HUES64 (cell line): ENCODE measurements at regions not wholly inside any gene's neighbourhood (a gene's known extent, or its start where the extent isn't known, plus 50 kb on each side); places are given as distances from the start of the nearest gene placed in this dataset.
"Not testable (repeated sequence)": the region's sequence is repeated elsewhere in the genome, so short reads cannot be mapped to it uniquely, and the experiment has no call there.

ENCODE experiments used
- H3K27ac ChIP-seq: 2 replicates; pipeline ENCODE4 v1.7.0; 2013; ENCODE audit warnings: low read depth, low read length, inconsistent platforms
- H3K27me3 ChIP-seq: 2 replicates; pipeline ENCODE4 v1.6.1; 2013; ENCODE audit warnings: mild to moderate bottlenecking, low read length; ENCODE audit not compliant: insufficient read depth
- H3K36me3 ChIP-seq: 2 replicates; pipeline ENCODE4 v1.6.1; 2013; ENCODE audit warnings: mild to moderate bottlenecking, low read length; ENCODE audit not compliant: insufficient read depth
- H3K4me1 ChIP-seq: 2 replicates; pipeline ENCODE4 v1.6.1; 2013; ENCODE audit warnings: mild to moderate bottlenecking, low read length, moderate library complexity; ENCODE audit not compliant: insufficient read depth
- H3K4me3 ChIP-seq: 2 replicates; pipeline ENCODE4 v1.5.1; 2013; ENCODE audit warnings: mild to moderate bottlenecking, low read length, moderate library complexity
- H3K9ac ChIP-seq: 2 replicates; pipeline ENCODE4 v1.6.1; 2013; ENCODE audit warnings: mild to moderate bottlenecking, low read depth, low read length
- H3K9me3 ChIP-seq: 2 replicates; pipeline ENCODE4 v1.6.1; 2013; ENCODE audit warnings: low read depth, low read length; ENCODE audit not compliant: insufficient read depth
- WGBS: fragments of 150-250, 120-280 bp; methylation state at CpG from one replicate; pipeline ENCODE4 v1.1.7; 2013; ENCODE audit warnings: missing lambda C conversion rate; 5-methylcytosine and 5-hydroxymethylcytosine counted together

- WGBS: no CpG with 5 or more reads among the region's 10 CpGs
- H3K36me3 ChIP-seq, H3K4me1 ChIP-seq, H3K9me3 ChIP-seq, H3K9ac ChIP-seq, H3K27ac ChIP-seq, H3K4me3 ChIP-seq, H3K27me3 ChIP-seq: not testable (repeated sequence)
Measured at GRCh38 chr2:111463956-111464355, 343.2 kb downstream of the BCL2L11 start.

GRCh38 chr2:111464367-111464766 is 343.7 kb downstream of the BCL2L11 start:
- 32% methylated on average over 5 of the region's 10 CpGs for WGBS
- H3K27ac ChIP-seq: not testable (repeated sequence)

GRCh38 chr2:111465521-111465920 is 344.8 kb downstream of the BCL2L11 start:
- H3K4me3 ChIP-seq, H3K9me3 ChIP-seq, H3K9ac ChIP-seq, H3K27ac ChIP-seq, H3K27me3 ChIP-seq, H3K4me1 ChIP-seq, H3K36me3 ChIP-seq: not testable (repeated sequence)
- WGBS: 86% methylated on average over 1 of the region's 3 CpGs

More at GRCh38 chr2:111464367-111464766, 343.7 kb downstream of the BCL2L11 start:
- H3K9me3 ChIP-seq, H3K36me3 ChIP-seq, H3K4me1 ChIP-seq, H3K4me3 ChIP-seq, H3K9ac ChIP-seq, H3K27me3 ChIP-seq: not testable (repeated sequence)

- H3K36me3 ChIP-seq, H3K4me1 ChIP-seq, H3K27me3 ChIP-seq, H3K9ac ChIP-seq, H3K4me3 ChIP-seq, H3K9me3 ChIP-seq, H3K27ac ChIP-seq: not testable (repeated sequence)
- WGBS: 39% methylated on average over 4 of the region's 4 CpGs
Measured at GRCh38 chr2:111466744-111467143, 346.0 kb downstream of the BCL2L11 start.

- not testable (repeated sequence) for H3K4me3 ChIP-seq, H3K27ac ChIP-seq
Measured at GRCh38 chr2:111470924-111471323, 350.2 kb downstream of the BCL2L11 start.

GRCh38 chr2:111471791-111472530 is 351.2 kb downstream of the BCL2L11 start:
- not testable (repeated sequence) for H3K4me3 ChIP-seq, H3K27ac ChIP-seq, H3K9me3 ChIP-seq, H3K36me3 ChIP-seq, H3K4me1 ChIP-seq, H3K27me3 ChIP-seq, H3K9ac ChIP-seq
- 96% methylated on average over 3 of the region's 9 CpGs for WGBS

More at GRCh38 chr2:111470924-111471323, 350.2 kb downstream of the BCL2L11 start:
- WGBS: 100% methylated on average over 1 of the region's 2 CpGs
- H3K27me3 ChIP-seq, H3K9ac ChIP-seq, H3K4me1 ChIP-seq, H3K9me3 ChIP-seq, H3K36me3 ChIP-seq: not testable (repeated sequence)

GRCh38 chr2:111472844-111473403 is 352.2 kb downstream of the BCL2L11 start:
- H3K9ac ChIP-seq: not testable (repeated sequence)

GRCh38 chr2:111473522-111473921 is 352.8 kb downstream of the BCL2L11 start:
- WGBS: 94% methylated on average over 2 of the region's 3 CpGs
- H3K36me3 ChIP-seq, H3K9me3 ChIP-seq, H3K4me3 ChIP-seq, H3K27me3 ChIP-seq, H3K27ac ChIP-seq, H3K9ac ChIP-seq, H3K4me1 ChIP-seq: not testable (repeated sequence)

More at GRCh38 chr2:111472844-111473403, 352.2 kb downstream of the BCL2L11 start:
- H3K27ac ChIP-seq, H3K4me3 ChIP-seq, H3K27me3 ChIP-seq, H3K9me3 ChIP-seq, H3K4me1 ChIP-seq, H3K36me3 ChIP-seq: not testable (repeated sequence)
- 88% methylated on average over 7 of the region's 7 CpGs for WGBS

GRCh38 chr2:111474198-111474705 is 353.5 kb downstream of the BCL2L11 start:
- not testable (repeated sequence) for H3K4me3 ChIP-seq, H3K27ac ChIP-seq, H3K36me3 ChIP-seq, H3K9me3 ChIP-seq, H3K27me3 ChIP-seq, H3K4me1 ChIP-seq, H3K9ac ChIP-seq
- 89% methylated on average over 5 of the region's 8 CpGs for WGBS

- H3K27ac ChIP-seq, H3K4me1 ChIP-seq, H3K9me3 ChIP-seq, H3K27me3 ChIP-seq, H3K36me3 ChIP-seq, H3K9ac ChIP-seq, H3K4me3 ChIP-seq: not testable (repeated sequence)
- no CpG with 5 or more reads among the region's 3 CpGs for WGBS
Measured at GRCh38 chr2:111478335-111478734, 357.6 kb downstream of the BCL2L11 start.

GRCh38 chr2:111478871-111479318 is 358.2 kb downstream of the BCL2L11 start:
- not testable (repeated sequence) for H3K36me3 ChIP-seq, H3K9me3 ChIP-seq, H3K27ac ChIP-seq, H3K9ac ChIP-seq, H3K4me1 ChIP-seq, H3K27me3 ChIP-seq, H3K4me3 ChIP-seq
- whole genome bisulfite sequencing: 94% methylated on average over 5 of the region's 14 CpGs
